ENCODE measurements at regions not wholly inside any gene's neighbourhood (a gene's known extent, or its start where the extent isn't known, plus 50 kb on each side); places are given as distances from the start of the nearest gene placed in this dataset.

GRCh38 chr2:5369510-5369909 is 322.7 kb upstream of the SOX11 start:
- no peak for TF ChIP-seq CTCF (IDR thresholded peaks at IDR 0.05)
- no peak for TF ChIP-seq EZH2 (IDR thresholded peaks at IDR 0.05)
- TF ChIP-seq EZH2phosphoT487 (IDR thresholded peaks at IDR 0.05) = no peak

All from neural progenitor cell (in vitro differentiated cells).